A549 (cell line): ENCODE measurements at regions not wholly inside any gene's neighbourhood (a gene's known extent, or its start where the extent isn't known, plus 50 kb on each side); places are given as distances from the start of the nearest gene placed in this dataset.

ENCODE experiments used
- JUN ChIP-seq, 2 experiments: fragments of >200 bp; sonication (Bioruptor Twin); formaldehyde crosslinking; IDR thresholded peaks; 2 replicates in 1 of 2; 3 replicates in 1 of 2; pipeline ENCODE4 v1.6.1; 2016 to 2017
- POLR2A ChIP-seq: IDR thresholded peaks from 2 replicates; pipeline ENCODE4 v1.6.1; 2012; ENCODE audit warnings: mild to moderate bottlenecking, low read length
- TF ChIP-seq, protein P1 (sequence below): fragments of >200 bp; sonication (Bioruptor Twin); formaldehyde crosslinking; IDR thresholded peaks from 3 replicates; pipeline ENCODE4 v1.5.1; 2016

DNA sequence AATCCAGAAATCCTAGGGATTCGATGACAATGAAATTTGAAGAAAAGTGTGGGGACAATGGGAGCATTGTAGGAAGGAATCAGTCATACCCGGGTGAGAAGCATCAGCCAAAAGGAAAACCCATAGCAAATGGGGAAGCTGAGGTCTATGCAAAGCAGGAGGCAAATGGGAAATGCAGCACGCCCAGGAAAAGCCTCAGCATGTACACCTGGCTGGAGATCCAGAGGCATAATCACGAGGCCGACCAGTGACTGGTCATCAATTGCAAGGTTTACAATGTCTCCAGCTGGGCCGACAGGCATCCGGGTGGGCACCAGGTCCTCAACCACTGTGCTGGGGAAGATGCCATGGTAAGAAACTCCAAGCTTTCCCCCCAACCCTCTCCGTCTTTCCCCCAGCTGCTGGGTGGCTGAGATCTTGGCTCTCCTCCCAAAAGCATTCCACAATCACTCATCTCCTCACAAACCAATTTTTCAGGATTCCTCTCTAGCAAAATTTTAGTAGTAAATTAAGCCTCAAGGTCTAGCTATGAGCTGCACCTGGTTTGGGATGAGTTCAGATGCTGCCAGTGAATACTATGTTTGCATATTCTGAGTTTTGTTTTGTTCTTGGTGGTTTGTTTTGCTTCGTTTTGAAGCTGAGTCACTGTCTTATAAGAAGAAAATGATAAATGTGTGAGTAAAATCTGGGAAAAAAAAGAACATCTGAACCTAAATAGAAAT lies 98.0 kb upstream of the OR5AK2 start:
- TF ChIP-seq POLR2A (no peak), JUN (IDR thresholded peaks at IDR 0.05) (no peak)
- TF ChIP-seq, protein P1, sequence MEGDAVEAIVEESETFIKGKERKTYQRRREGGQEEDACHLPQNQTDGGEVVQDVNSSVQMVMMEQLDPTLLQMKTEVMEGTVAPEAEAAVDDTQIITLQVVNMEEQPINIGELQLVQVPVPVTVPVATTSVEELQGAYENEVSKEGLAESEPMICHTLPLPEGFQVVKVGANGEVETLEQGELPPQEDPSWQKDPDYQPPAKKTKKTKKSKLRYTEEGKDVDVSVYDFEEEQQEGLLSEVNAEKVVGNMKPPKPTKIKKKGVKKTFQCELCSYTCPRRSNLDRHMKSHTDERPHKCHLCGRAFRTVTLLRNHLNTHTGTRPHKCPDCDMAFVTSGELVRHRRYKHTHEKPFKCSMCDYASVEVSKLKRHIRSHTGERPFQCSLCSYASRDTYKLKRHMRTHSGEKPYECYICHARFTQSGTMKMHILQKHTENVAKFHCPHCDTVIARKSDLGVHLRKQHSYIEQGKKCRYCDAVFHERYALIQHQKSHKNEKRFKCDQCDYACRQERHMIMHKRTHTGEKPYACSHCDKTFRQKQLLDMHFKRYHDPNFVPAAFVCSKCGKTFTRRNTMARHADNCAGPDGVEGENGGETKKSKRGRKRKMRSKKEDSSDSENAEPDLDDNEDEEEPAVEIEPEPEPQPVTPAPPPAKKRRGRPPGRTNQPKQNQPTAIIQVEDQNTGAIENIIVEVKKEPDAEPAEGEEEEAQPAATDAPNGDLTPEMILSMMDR, result no peak
